HepG2 (cell line): ENCODE measurements at regions not wholly inside any gene's neighbourhood (a gene's known extent, or its start where the extent isn't known, plus 50 kb on each side); places are given as distances from the start of the nearest gene placed in this dataset.

Experiments
- CBFB ChIP-seq: sonication (generic); formaldehyde crosslinking; IDR thresholded peaks from 2 replicates; pipeline ENCODE4 v1.4.0; 2020; ENCODE audit warnings: missing genetic modification reagents
- NR2F2 ChIP-seq: IDR thresholded peaks from 2 replicates; pipeline ENCODE4 v1.6.1; 2012; ENCODE audit warnings: low read depth, inconsistent platforms, borderline replicate concordance
- RAD21 ChIP-seq: fragments of 450-650 bp; formaldehyde crosslinking; IDR thresholded peaks from 2 replicates; pipeline ENCODE4 v1.5.0; 2020; ENCODE audit warnings: mild to moderate bottlenecking
- RFX3 ChIP-seq: IDR thresholded peaks from 2 replicates; pipeline ENCODE4 v1.6.1; 2016; ENCODE audit warnings: missing biosample characterization, missing genetic modification reagents
- SIX1 ChIP-seq: sonication (generic); formaldehyde crosslinking; IDR thresholded peaks from 2 replicates; pipeline ENCODE4 v1.4.0; 2020; ENCODE audit warnings: missing genetic modification reagents, borderline replicate concordance
- STAT6 ChIP-seq: sonication (generic); formaldehyde crosslinking; IDR thresholded peaks from 2 replicates; pipeline ENCODE4 v1.4.0; 2020; ENCODE audit warnings: missing genetic modification reagents, mild to moderate bottlenecking, borderline replicate concordance
- THRA ChIP-seq: sonication (generic); formaldehyde crosslinking; IDR thresholded peaks from 2 replicates; pipeline ENCODE4 v1.4.0; 2020; ENCODE audit warnings: missing genetic modification reagents, borderline replicate concordance
- TOE1 ChIP-seq: sonication (generic); formaldehyde crosslinking; IDR thresholded peaks from 2 replicates; pipeline ENCODE4 v1.4.0; 2020; ENCODE audit warnings: mild to moderate bottlenecking, missing genetic modification reagents
- ZNF224 ChIP-seq: sonication (generic); formaldehyde crosslinking; IDR thresholded peaks from 2 replicates; pipeline ENCODE4 v1.5.0; 2020; ENCODE audit warnings: mild to moderate bottlenecking, missing genetic modification reagents

DNA sequence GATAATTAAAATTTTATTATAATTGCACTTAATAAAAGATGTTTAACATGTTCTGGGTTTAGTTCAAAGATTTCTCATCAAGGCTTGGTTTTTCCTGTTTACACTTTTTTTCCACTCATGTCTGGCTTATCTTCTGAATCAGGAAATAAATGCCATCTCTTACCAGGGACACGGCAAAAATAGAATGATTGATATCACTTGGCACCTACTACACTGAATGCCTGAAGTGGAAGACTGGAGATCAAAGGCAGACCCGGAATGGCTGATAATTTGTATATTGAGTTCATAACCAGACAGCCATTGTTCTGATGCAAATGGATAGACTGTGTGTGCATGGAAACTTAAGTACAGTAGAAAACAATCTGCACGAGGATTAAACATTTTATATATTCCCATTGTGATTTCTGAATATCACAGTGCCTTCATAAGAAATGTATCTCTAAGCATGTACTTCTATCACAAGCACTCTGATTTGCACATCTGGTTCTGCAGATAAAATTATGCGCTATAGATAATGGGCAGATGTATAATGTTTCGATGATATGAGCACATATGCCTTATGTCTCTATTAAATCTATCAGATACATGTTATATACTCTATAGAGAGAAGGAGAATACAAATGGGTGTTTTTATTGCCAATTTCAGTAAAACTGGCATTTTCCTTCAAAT lies 304.8 kb downstream of the RND3 start:
- TF ChIP-seq NR2F2: no peak
- TF ChIP-seq SIX1 (CRISPR knock-in tag): no peak
- TF ChIP-seq CBFB (CRISPR knock-in tag): no peak
- no peak for TF ChIP-seq ZNF224
- TF ChIP-seq STAT6: no peak
- TF ChIP-seq RAD21 (CRISPR knock-in tag): no peak
- no peak for TF ChIP-seq TOE1 (CRISPR knock-in tag)
- no peak for TF ChIP-seq THRA (CRISPR knock-in tag)
- TF ChIP-seq RFX3: no peak
